Right lung (tissue), 2 donors: ENCODE measurements at regions not wholly inside any gene's neighbourhood (a gene's known extent, or its start where the extent isn't known, plus 50 kb on each side); places are given as distances from the start of the nearest gene placed in this dataset.
A peak's percentile ranks its signal among the peaks of the same experiment; 100 is the strongest.

Experiments used
- DNase-seq, 2 donors: peaks; one replicate each; pipeline ENCODE4 v3.0.0-alpha.2; 2013

DNA sequence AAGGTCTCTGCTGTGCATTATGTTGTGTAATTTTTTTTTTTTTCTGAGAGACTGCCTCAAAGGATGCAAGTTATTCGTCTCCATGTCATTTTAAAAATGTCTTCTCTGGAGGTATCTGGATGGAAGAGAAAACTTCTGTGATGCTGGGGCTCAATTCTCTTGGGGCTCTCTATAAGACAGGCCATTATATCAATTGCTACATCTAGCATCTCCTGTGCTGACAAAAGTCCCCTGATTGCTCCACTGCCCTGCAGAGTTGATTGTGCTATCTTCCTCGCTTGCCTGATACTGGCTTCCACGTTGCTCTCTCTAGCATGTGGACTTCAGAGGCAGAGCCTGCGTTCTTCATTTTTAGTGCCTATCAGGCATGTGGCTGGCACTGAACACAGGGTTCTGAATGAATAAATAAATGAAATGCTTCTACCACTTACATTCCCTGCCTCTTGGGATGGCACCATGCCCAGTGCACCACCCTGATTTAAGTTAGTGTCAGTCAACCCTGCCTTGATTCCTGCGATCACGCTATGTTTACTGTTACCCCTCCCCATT lies 1035.5 kb upstream of the EEF2KMT start:
- DNase-seq, result no peak

DNA sequence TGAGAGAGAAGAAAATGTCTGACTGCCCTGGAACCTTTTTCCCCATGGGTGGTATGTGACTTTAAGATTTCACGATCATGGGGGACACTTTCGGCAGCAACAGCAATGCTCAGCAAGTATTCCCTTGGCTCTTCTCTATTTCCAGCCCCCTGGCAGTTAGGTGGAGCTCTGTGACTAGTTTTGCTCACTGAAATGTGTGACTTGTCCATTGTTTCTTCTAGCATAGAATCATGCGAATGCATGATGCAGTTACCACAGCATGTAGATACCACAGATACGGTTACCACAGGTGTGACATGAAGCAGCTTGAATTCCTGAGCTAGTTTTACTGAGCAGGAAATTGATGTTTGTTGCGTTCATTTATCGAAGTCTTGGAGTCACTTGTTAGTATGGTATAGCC lies 1034.5 kb upstream of the EEF2KMT start:
- no peak for DNase-seq

DNA sequence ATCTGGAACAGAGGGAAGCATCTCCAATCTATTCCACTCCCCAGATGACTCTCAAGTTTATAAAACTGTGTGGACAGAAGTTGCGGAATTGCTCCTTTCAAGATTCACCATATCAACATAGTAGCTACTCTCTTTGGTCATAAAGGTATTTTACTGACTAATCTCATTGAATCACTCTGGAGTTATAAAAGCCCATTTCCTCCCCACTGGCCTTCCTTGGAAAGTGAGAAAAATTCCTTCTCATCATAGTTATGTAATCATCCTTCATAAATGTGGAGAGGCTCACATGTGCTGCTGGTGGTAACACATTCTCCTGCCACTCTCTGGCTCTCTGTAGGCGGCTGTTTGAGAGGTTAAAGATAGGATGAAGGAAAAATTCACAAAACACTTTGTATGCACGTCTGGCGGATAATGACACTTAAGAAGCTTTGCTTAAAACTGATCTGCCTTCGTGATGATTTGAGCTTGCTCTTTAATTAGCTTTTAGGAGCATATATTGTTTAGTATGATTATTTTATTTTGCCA lies 1034.0 kb upstream of the EEF2KMT start:
- no peak for DNase-seq

DNA sequence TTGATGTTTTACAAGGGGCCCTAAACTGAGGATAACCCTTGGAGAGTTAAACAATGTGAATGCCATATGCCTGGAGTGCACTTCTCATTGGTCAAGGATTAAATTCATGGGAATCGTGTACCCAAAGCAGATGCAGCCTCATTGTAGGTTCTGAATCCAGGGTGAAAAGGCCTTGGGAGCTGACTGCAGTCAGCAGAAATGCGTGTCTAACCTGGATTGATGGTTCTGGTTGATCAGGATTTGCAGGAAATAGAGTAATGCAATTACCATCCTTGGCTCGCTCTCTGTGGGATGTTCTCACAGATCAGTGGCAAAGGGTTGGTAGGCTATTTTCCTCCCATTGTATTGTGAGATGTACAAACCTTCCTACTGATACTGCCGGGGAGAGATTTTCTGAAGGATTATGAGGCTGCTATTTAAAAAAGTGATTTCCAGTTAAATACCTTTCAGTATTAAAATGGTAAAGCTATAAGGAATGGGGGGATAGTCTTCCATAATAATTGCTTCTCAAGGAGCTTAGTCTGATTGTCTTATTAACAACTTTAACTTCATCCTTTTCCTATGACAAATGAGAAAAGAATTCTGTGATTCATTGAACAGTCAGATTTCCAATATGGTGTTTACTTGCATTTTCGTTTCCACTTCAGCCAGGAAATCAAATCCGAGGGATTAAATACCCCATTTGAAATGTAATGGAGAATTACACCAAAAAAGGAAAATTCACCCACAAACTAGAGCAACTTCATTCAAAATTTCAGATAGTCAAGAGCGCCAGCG lies 1028.1 kb upstream of the EEF2KMT start:
- DNase-seq, result no peak

DNA sequence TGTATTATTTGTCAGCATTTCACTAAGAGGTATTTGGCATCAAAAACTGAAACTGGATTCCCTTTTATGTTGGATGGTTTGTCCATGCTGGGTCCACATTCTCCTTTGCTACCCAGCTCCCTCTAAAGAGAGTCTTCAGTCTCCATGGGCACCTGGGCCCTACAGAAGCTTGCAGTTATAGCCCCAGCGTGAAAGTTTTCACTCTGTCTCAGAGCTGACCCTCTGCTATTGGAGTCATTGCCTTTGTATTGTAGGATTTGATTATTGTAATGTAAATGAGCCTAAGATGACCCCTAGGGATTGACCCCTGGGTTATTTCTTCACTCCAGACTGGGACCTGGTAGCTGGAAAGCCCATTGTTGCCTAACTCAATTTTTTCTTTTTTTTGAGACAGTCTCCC lies 1026.5 kb upstream of the EEF2KMT start:
- DNase-seq, result no peak

DNA sequence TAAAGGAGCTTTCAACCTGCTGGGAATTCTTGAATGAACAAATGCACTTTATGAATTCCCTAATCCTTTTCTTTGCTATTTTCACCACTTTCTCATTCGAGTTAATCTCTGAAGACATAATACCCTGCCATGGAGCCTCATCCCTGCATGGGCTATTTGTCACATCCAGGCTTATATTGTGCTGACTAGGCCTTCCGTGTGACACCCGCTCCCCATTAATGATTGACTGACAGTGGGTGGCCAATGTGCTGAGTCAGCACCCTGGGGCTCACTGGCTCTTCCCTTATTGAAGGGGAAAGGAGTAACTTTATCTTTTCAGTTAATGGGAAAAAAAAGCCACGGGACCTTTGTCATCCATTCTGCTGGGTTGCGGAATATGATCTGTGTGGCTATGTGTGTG lies 1024.8 kb upstream of the EEF2KMT start:
- DNase-seq, result no peak

DNA sequence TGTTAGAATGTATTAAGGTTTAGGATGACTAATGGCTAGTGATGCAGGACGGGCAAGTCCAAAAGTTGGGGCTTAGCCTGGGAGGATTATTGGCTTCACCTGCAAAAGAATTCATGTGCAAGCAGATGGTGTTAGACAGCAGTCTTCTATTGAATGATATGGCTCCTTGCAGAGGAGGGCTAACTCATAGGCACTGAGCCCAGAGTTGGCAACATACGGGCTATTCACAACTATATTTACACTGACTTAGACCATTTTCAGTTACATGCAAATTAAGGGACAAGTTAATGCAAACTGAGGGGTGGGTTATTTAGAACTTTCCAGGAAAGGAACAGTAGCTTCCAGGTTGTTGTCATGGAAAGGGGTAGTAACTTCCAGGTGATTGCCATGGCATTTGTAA lies 1017.1 kb upstream of the EEF2KMT start:
- no peak for DNase-seq

DNA sequence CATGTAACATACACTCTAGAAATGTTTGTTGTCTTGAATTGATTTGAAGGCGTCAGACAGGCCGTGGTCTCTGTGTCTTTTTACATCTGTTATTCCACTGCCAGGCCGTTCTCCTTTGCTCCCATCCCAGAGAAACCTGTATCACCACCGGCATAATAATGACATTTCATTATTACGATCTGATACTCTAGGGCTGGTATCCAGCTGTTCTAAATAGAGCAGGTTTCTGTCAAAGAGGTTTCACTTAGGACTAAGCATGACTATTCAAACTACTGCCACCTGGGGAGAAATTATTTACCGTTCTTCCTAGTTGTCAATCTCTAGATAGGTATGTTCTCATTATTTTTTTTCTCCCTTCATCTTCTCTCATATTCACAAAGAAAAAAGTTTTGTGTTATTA lies 1016.2 kb upstream of the EEF2KMT start:
- no peak for DNase-seq

DNA sequence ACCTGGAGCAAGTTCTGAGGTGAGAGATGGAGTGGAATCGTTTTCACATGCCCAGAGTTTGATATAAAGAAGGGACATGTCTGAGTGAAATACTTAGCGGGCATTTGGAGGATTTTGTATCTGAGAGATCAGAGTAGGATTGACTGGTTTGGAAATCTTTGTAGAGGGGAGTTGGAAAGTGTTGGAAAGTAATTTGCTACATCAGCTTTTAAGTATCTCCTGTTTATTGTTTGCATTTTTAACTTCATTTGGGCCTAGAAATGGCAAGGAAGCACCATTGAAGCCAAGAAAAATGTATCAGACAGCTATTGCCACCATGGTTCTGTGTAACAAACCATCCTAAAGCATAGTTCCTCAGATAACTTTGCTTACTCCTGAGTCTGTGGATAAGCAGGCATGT lies 1015.1 kb upstream of the EEF2KMT start:
- DNase-seq, result no peak

DNA sequence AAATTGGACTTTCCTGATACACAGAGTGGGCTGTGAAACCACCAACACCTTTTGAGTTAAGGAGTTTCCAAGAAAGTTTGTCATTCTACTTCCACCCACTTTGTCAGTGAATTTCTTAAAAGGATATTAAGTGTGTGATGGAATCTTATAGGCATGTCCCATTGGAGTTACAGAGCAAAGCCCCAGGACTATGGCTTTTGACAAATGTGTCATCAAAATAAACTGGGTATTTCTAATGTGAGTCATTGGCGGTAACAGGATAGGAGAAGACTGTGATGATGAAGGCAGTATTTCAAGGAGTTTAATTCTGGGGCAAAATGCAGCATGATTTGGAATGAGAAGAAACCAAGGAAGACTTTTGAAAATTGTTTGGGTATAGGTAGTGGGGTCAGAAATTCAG lies 1013.8 kb upstream of the EEF2KMT start:
- DNase-seq, result no peak

DNA sequence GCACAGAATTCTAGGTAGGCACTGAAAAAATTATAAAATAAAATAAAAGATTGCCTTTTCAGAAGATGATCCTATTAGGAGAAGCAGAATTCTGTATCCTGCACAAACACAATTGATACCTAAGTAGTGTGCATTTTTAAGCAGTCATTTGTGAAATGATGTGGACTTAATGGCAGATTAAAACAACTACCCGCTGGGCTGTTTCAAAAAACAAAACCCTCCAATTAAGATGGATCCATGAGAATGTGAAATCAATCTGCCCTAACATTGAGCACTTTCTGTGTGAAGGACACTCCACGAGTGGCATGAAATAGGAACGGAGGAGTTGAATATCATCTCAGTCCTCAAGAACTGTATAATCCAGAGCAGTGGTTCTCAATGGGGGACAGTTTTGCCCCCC lies 1012.8 kb upstream of the EEF2KMT start:
- no peak for DNase-seq

DNA sequence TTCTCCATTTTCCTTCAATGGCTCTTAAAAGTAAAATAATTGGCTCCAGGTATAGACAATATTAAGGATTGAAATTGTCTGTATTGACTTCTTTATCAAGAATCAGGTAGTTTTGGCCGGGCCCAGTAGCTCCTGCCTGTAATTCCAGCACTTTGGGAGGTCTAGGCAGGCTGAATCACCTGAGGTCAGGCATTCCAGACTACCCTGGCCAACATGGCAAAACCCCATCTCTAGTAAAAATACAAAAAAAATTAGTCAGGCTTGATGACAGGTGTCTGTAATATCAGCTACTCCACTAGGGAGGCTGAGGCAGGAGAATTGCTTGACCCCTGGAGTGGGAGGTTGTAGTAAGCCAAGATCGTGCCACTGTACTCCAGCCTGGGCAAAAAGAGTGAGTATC lies 1008.5 kb upstream of the EEF2KMT start:
- DNase-seq, result no peak

DNA sequence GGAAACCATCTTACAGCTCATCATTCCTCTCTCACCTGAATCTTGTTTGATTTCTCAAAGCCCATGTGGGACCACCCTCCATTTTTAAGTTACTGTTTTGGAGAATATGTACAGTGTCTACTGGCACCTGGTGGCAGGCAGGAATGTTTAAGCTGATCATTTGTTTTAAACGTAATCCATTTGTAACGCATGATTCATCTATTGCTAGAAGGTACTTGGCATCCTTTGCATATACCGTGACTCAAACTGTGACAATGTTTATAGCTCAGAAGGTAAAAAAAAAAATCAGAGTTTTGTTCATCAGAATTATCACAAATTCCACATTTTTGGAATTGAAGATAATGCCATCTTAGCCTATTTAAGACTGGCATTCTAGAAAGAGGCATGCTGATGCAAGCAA lies 1007.5 kb upstream of the EEF2KMT start:
- no peak for DNase-seq

DNA sequence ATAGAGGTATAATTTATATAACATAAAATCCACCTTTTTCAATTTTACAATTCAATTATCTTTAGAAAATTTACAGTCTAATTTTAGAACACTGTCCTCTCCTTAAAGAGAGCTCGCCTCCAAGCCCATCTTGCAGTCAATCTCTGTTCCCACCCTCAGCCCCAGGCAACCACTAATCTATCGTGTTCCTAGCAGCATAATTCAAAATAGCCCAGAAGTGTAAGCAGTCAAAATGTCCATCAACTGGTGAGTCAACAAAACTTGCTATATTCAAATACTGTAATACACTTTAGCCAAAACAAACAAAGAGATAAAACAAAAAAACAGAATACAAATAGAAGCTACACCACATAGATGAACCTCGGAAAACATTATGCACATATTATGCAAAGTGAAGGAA lies 1006.8 kb upstream of the EEF2KMT start:
- DNase-seq, result no peak

DNA sequence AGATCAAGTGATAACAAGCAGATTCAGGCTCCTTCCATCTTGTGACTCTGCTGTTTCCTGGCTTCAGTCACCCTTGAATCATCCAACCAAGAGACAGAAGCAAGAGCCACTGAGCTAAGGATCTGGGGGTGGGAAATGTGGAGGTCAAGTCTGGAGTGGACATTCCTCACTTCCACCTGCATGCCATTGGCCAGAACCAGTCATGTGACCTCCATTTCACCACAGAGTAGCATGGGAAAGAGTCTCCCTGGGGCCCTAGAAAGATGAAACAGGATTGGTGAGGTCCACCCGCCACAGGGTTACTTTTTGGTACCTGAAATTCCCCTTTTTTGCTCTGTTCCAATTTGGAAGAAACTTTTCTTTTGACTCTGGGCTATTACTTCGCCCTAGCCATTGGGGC lies 1006.0 kb upstream of the EEF2KMT start:
- DNase-seq, result no peak

DNA sequence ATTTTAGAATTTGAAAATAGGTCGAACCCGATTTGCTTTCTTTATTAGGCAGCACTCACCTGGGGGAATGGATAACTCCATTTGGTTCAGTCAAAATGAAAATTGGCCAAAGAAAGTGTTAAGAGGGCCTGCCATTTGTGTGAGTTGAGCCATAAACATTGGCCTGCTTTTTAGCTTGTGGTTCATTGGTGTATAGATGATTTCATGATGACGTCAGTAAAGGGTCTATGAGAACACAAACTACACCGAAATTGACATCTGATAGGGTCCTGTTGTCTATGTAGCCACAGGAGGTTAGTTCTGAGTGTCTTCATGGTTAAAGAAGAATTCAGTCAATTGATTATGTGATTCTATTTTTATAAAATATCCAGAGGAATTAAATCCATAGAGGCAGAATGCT lies 1001.5 kb upstream of the EEF2KMT start:
- no peak for DNase-seq

DNA sequence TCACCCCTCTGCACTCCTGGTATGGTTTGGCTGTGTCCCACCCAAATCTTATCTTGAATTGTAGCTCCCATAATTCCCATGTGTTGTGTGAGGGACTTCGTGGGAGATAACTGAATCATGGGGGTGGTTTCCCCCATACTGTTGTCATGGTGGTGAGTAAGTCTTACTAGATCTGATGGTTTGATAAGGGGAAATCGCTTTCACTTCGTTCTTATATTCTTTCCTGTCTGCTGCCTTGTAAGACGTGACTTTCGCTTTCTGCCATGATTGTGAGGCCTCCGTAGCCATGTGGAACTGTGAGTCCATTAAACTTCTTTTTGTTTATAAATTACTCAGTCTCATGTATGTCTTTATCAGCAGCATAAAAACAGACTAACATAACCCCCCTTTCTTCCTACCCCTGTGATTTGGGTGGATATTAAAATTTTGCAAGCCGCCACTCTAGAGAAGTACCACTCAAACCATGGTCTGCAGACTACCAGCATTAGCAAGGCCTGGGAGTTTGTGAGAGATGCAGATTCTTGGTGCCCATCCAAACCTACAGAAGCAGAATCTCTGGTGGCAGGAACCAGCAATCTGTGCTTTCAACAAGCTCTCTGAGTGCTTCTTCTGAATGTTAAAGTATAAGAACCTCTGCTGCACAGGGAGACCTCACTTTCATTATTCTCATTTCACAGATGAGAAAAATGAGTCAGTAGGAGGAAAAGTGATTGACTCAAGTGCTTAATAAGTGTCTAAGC lies 999.5 kb upstream of the EEF2KMT start:
- no peak for DNase-seq

DNA sequence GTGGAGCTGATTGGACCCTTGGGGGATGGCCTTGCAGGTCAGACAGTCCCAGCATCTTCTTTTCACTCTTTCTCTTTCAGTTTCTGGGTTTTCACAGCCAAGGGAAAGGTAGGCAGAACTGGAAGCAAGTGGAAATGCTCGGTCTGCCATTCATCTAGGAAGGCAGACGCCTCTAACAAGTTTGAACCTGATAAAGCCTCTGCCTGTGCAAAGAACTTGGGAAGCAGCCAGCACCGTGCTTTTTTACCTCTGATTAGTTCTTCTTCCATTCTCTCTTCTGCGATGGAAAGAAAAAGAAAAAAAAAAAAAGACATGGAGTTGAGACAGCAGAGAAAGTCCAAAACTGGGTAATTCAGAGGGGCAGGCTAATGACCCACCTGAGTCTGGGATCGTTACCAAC lies 997.8 kb upstream of the EEF2KMT start:
- no peak for DNase-seq

DNA sequence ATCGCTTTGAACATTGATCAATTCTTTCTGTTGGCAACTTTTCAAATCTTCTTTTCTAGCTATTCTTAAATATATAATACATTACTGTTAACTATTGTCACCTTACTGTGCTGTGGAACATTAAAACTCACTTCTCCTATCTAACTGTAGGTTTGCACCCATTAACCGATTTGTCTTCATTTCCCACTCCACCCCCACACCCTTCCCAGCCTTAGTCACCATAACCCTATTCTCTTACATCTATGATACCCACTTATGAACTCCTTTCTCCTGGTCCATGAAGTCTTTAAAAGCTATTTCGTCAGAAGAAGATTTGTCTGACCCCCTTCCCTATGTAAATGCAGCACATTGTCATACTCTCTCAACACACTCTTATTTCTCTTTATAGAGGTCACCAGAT lies 993.4 kb upstream of the EEF2KMT start:
- DNase-seq, result no peak

DNA sequence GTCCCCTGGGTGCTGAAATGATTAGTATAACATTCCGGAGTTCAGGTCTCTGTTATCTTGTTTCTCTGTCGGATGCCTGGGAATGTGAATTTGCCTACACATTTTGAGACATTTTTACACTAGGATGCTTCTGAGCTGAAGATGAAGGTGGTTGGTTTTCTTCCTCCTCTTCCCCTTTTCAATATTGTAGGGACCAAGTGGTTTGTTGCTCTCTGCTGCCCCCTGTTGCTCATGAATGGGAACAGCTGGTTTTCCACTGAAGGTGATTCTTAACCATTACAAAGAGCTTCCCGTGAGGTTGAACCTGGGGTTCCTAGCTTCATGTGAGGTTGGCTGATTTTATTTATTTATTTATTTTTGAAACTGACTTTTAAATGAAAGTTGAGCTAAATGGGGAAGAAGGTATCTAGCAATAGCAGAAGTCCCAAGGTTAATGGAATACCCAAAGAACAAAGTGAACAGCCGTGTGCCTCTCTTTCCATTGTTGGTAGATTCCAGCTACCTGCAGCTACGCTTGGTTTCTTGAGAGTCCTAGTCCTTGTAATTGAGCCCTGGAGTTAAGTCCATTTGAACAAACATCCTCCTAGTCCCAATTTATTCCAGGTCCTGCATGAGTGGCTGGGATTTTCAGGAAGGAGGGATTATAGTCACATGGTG lies 983.9 kb upstream of the EEF2KMT start:
- DNase-seq, result peak in 1 of 2 donors; percentile 20

DNA sequence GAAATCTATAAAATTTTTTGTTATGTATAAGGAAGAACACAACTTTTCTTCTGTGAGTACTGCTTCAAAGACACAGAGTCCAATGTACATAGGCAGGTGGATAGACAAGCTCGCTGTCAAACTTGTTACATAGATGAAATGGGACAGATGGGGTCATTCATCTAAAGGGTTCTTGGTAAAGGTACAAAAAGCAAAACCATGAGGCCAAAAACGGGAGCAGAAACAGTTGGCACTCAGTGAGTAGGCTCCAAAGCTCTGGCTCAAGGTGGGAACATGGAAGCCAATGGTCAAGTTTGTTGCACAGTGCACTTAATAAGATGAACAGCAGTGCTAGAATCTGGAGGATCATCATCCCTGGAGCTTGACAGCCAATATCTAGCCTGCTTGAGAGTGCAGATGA lies 979.0 kb upstream of the EEF2KMT start:
- DNase-seq, result no peak

DNA sequence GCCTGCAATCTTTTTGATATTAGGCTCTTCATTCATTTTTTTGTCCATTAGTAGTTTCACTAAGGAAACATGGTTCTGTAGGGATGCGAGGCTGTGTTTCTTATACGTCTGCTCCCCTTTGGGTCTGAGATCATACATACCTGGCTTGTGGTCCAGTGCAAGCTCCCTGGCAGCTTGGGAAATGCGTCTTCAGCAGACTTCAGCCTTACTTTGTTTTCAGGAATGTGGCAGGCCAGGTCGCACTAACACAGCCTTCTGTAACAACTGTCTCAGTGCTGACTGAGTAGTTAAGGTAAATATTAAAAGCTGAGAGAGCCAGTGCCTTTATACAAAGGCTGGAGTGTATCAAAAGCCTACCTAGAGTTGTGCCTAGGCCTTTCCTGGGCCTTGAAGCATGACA lies 970.5 kb upstream of the EEF2KMT start:
- peak in 1 of 2 donors; percentile 0 for DNase-seq

DNA sequence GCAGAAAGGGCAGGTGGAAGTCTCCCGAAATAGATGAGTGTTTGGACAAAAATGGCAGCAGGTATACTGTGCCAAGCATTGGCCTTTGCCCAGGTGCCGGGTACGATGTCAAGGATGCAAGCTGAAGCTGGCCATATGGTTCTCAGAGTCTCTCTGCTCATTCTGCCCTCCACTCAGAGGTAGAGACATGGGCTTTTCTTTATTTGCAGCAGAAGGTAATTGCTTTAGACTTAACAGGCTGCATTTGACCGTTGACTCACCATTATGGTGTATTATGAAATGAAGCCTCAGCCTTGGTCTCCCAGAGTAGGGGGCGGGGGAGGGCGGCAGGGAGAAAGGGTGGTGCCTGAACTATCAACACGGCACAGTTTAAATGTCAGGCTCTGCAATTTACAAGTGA lies 969.1 kb upstream of the EEF2KMT start:
- no peak for DNase-seq
